ENCODE measurements at regions not wholly inside any gene's neighbourhood (a gene's known extent, or its start where the extent isn't known, plus 50 kb on each side); places are given as distances from the start of the nearest gene placed in this dataset.

- ATAC-seq (no peak), DNase-seq (no peak)
Measured at GRCh38 chr20:51298141-51298749, 244.3 kb downstream of the NFATC2 start.

GRCh38 chr20:51287628-51288413 lies 254.7 kb downstream of the NFATC2 start:
- intact Hi-C loops (cut with DNase I): no loop called here
- Histone ChIP-seq H3K9me3 (no peaks in the 10 kb centered on the region), H3K27ac (no peak overlapping the region), H3K36me3 (ENCODE audit: insufficient read depth in 1 of 2, low read depth in 1 of 2) (no peaks in the 10 kb centered on the region), H3K4me1 (no peaks in the 10 kb centered on the region), H3K4me3 (no peak overlapping the region), H3K27me3 (ENCODE audit: insufficient read depth in 3 of 3, low read length in 2 of 3) (peaks cover 0 to 2% (median 0%) of the 10 kb centered on the region in 3 donors)
- TF ChIP-seq CTCF (IDR thresholded peaks at IDR 0.05): no peak
- 32 to 48% (median 38%) methylated on average over 5 of the region's 5 CpGs for WGBS, 3 donors
- no peak for DNase-seq
- no peak for ATAC-seq

More at GRCh38 chr20:51298141-51298749, 244.3 kb downstream of the NFATC2 start:
- Histone ChIP-seq H3K27me3 (ENCODE audit: insufficient read depth in 3 of 3, low read length in 2 of 3) (no peaks in the 10 kb centered on the region), H3K36me3 (ENCODE audit: insufficient read depth in 1 of 2, low read depth in 1 of 2) (no peaks in the 10 kb centered on the region), H3K4me3 (no peak overlapping the region), H3K27ac (no peak overlapping the region), H3K9me3 (no peaks in the 10 kb centered on the region), H3K4me1 (no peaks in the 10 kb centered on the region)
- WGBS, 3 donors: 64 to 67% (median 66%) methylated on average over 9 of the region's 9 CpGs
- no peak for TF ChIP-seq CTCF (IDR thresholded peaks at IDR 0.05)
- intact Hi-C loops (cut with DNase I): no loop called here

- Histone ChIP-seq H3K27me3 (ENCODE audit: insufficient read depth in 3 of 3, low read length in 2 of 3) (peaks cover 0 to 2% (median 0%) of the 10 kb centered on the region in 3 donors), H3K9me3 (no peaks in the 10 kb centered on the region), H3K27ac (no peak overlapping the region), H3K4me3 (no peak overlapping the region), H3K36me3 (ENCODE audit: insufficient read depth in 1 of 2, low read depth in 1 of 2) (no peaks in the 10 kb centered on the region), H3K4me1 (no peaks in the 10 kb centered on the region)
- TF ChIP-seq CTCF (IDR thresholded peaks at IDR 0.05): no peak
- DNase-seq (no peak), ATAC-seq (no peak)
- intact Hi-C loops (cut with DNase I): no loop called here
- WGBS, 3 donors: 18 to 29% (median 18%) methylated on average over 1 of the region's 1 CpG
Measured at GRCh38 chr20:51286758-51287157, 255.8 kb downstream of the NFATC2 start.

DNA sequence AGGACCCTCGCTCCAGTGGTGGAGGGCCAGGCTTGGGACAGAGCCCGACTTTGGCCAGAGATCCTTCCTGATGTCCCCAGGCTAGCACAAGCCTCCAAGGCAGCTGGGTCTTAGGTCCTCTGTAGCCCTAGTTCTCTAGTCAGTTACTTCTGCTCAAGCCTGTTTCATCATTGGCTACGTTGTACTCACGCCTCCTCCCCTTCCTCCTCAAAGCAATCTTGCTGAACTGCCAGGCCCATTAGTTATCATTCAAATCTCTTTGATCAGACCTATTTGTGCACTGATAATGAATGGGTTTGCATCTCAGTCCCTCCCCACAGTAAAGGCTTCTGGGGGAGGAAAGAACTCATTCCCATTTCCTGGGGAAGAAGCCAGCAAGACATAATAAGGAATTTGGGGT lies 256.8 kb downstream of the NFATC2 start:
- intact Hi-C loops (cut with DNase I): no loop called here
- no peak for ATAC-seq

More for the DNA sequence above, 256.8 kb downstream of the NFATC2 start:
- Histone ChIP-seq H3K4me1 (no peaks in the 10 kb centered on the region), H3K36me3 (ENCODE audit: insufficient read depth in 1 of 2, low read depth in 1 of 2) (no peaks in the 10 kb centered on the region), H3K27ac (no peak overlapping the region), H3K4me3 (no peak overlapping the region), H3K27me3 (ENCODE audit: insufficient read depth in 3 of 3, low read length in 2 of 3) (peaks cover 0 to 2% (median 0%) of the 10 kb centered on the region in 3 donors), H3K9me3 (no peaks in the 10 kb centered on the region)
- no peak for TF ChIP-seq CTCF (IDR thresholded peaks at IDR 0.05)
- WGBS, 3 donors: 56 to 68% (median 66%) methylated on average over 4 of the region's 4 CpGs
- no peak for DNase-seq
